Esophagus (tissue), 2 donors: ENCODE measurements at regions not wholly inside any gene's neighbourhood (a gene's known extent, or its start where the extent isn't known, plus 50 kb on each side); places are given as distances from the start of the nearest gene placed in this dataset.

Experiments
- H3K27ac ChIP-seq, 2 donors: one replicate each; pipeline ENCODE4 v1.5.1; 2013; ENCODE audit warnings: low read depth in 2 of 2, mild to moderate bottlenecking in 2 of 2, inconsistent platforms in 1 of 2, low read length in 1 of 2, moderate library complexity in 1 of 2
- H3K27me3 ChIP-seq, 2 donors: one replicate each; pipeline ENCODE4 v1.6.1; 2013; ENCODE audit warnings: low read length in 2 of 2, control low read depth in 1 of 2, mild to moderate bottlenecking in 1 of 2; ENCODE audit not compliant: insufficient read depth in 2 of 2, control insufficient read depth in 1 of 2
- H3K36me3 ChIP-seq, 2 donors: one replicate each; pipeline ENCODE4 v1.6.1; 2013; ENCODE audit warnings: low read length in 1 of 2; ENCODE audit not compliant: control insufficient read depth in 2 of 2, insufficient read depth in 2 of 2
- H3K4me1 ChIP-seq, 2 donors: one replicate each; pipeline ENCODE4 v1.6.1; 2013; ENCODE audit warnings: low read length in 1 of 2; ENCODE audit not compliant: control insufficient read depth in 2 of 2, insufficient read depth in 2 of 2
- H3K4me3 ChIP-seq, 2 donors: one replicate each; pipeline ENCODE4 v1.5.1; 2013; ENCODE audit warnings: low read length in 2 of 2, mild to moderate bottlenecking in 2 of 2, low read depth in 1 of 2, moderate library complexity in 1 of 2
- H3K9me3 ChIP-seq, 2 donors: one replicate each; pipeline ENCODE4 v1.6.1; 2013; ENCODE audit warnings: mild to moderate bottlenecking in 2 of 2, low read depth in 1 of 2, low read length in 1 of 2, moderate library complexity in 1 of 2; ENCODE audit not compliant: control insufficient read depth in 2 of 2, insufficient read depth in 1 of 2
- WGBS, 2 donors: extraction: QIAGEN DNeasy Blood & Tissue Kit; methylation state at CpG; one replicate each; pipeline ENCODE4 v1.1.7; 2013; 5-methylcytosine and 5-hydroxymethylcytosine counted together
- donor health status: healthy with polysubstance abuse.
- donor health status: Bipolar disorder and iron deficiency.

DNA sequence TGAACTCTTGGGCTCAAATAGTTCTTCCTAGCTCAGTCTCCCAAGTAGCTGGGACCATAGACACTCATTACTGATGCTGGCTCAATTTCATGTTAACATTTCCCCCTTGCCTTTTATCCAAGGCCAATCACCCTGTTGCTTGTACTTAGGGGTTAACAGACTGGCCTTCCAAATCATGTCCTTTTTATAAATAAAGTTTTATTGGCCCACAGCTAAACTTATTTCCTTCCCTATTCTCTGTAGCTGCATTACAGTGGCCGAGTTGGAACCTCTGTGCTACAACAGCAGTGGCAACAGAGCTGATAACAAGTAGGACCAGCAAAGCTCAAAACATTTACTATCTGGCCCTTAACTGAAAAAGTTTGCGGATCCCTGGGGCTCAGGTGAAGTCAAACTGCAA, 109.8 kb downstream of the ZFP64 start:
- peaks cover 0 to 6% of the 10 kb centered on the region in 2 donors for H3K36me3 ChIP-seq
- no peaks in the 10 kb centered on the region for H3K9me3 ChIP-seq
- H3K27me3 ChIP-seq, result no peaks in the 10 kb centered on the region
- no peaks in the 10 kb centered on the region for H3K4me1 ChIP-seq
- 91 to 94% methylated on average over 2 of the region's 2 CpGs for WGBS, 2 donors
- H3K27ac ChIP-seq, result no peak overlapping the region
- H3K4me3 ChIP-seq, result no peak overlapping the region

DNA sequence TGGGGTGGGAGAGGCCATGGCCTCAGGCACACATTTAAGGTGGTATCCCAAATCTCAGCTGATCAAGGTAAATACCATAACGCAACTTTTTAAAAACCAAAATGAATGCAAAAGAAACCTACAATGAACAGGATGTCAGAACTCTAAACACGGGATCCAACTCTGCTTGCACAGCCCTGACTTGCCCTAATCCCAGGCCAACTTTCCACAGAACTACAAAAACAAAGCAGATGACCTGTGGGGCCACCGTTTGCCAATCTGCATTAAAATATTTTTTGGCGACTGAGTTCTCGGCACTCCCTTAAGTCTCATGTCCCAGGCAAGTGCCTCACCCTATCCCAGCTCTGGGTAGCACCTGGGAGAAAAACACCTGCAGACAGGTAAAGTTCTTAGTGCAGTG, 110.5 kb downstream of the ZFP64 start:
- H3K4me1 ChIP-seq, result no peaks in the 10 kb centered on the region
- whole genome bisulfite sequencing, 2 donors, result 48 to 53% methylated on average over 5 of the region's 5 CpGs
- H3K9me3 ChIP-seq, result no peaks in the 10 kb centered on the region
- no peaks in the 10 kb centered on the region for H3K27me3 ChIP-seq
- no peak overlapping the region for H3K4me3 ChIP-seq
- H3K27ac ChIP-seq, result no peak overlapping the region
- H3K36me3 ChIP-seq, result peaks cover 0 to 6% of the 10 kb centered on the region in 2 donors

DNA sequence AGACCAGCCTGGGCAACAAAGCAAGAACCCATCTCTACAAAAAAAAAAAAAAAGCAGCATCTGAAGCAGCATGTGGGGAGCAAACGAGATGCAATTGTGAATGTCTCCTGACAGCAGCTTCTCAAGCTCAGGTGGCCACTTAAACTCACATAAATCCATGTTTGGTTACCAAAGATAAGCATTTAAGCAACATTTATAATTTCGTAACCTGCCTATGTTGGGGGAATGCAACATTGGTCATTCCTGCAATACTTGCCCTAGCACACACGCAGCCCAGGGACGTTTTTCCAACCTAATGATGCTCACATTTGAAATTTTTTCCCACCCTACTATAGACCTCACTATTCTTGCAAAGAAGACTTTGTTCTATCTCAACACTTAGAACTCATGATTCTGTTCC, 113.3 kb downstream of the ZFP64 start:
- no peaks in the 10 kb centered on the region for H3K4me1 ChIP-seq
- H3K4me3 ChIP-seq, result no peak overlapping the region
- no peaks in the 10 kb centered on the region for H3K36me3 ChIP-seq
- no peaks in the 10 kb centered on the region for H3K27me3 ChIP-seq
- H3K9me3 ChIP-seq, result no peaks in the 10 kb centered on the region
- H3K27ac ChIP-seq, result no peak overlapping the region
- WGBS, 2 donors, result 89 to 92% methylated on average over 4 of the region's 4 CpGs

DNA sequence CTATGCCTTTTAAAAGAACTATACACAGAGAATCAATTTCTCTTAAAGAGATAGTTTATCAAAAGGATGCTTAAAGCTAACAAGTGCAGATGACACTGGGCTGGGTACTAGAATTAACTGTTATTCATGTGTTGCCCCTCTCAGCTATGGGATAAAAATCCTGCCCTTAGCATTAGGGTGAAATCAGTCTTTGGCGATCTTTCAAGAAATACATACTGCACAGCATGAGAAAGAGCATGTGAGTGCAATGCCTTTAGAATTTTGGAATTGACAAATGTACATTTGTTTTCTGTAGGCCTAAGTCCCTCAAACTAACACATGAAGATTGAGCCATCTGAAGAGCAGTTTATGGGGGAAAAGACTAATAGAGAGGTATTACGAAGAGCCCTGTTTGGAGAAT, 115.4 kb downstream of the ZFP64 start:
- WGBS, 2 donors, result 84 to 91% methylated on average over 2 of the region's 2 CpGs
- H3K9me3 ChIP-seq, result no peaks in the 10 kb centered on the region
- no peaks in the 10 kb centered on the region for H3K36me3 ChIP-seq
- no peak overlapping the region for H3K4me3 ChIP-seq
- no peaks in the 10 kb centered on the region for H3K4me1 ChIP-seq
- H3K27me3 ChIP-seq, result no peaks in the 10 kb centered on the region
- H3K27ac ChIP-seq, result no peak overlapping the region

DNA sequence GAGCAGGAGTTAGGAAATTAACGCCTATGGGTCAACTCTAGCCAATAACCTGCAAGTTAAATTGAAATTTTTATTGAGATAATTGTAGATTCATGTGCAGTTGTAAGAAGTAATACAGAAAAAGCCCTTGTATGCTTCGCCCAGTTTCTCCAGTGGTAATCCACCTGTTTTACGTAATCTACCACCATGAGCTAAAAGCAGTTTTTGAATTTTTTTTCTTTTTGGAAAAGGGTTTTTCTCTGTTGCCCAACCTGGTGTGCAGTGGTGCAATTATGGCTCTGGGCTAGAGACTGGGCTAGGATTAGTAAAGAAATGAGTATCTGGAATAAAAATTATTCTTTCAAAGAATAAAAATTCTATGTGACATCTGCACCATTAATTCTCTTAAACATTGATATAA, 116.2 kb downstream of the ZFP64 start:
- Histone ChIP-seq H3K27ac (no peak overlapping the region), H3K4me1 (no peaks in the 10 kb centered on the region), H3K27me3 (no peaks in the 10 kb centered on the region), H3K4me3 (no peak overlapping the region), H3K9me3 (no peaks in the 10 kb centered on the region), H3K36me3 (no peaks in the 10 kb centered on the region)
- 66 to 78% methylated on average over 3 of the region's 3 CpGs for WGBS, 2 donors

DNA sequence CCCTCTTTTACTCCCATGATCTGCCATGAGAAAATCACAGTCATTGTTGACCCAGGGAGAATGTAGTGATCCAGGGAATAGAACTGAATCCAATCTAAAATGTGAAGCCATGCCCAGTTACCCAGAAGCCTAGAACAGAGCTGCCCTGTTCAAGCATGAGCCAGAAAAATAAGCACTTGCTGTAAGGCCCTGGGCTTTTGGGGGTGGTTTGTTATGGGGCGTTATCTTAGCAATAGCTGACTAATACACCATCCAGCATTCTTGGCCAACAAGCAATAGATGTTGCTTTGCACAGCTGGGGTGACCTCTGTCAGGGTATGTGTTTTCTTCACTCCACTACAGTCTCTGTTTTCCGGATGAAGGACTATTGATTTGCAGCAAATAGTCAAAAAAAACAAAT, 120.4 kb downstream of the ZFP64 start:
- H3K27me3 ChIP-seq, result no peaks in the 10 kb centered on the region
- no peak overlapping the region for H3K4me3 ChIP-seq
- H3K27ac ChIP-seq, result no peak overlapping the region
- no peaks in the 10 kb centered on the region for H3K36me3 ChIP-seq
- WGBS, 2 donors, result 91 to 96% methylated on average over 2 of the region's 2 CpGs
- H3K9me3 ChIP-seq, result no peaks in the 10 kb centered on the region
- no peaks in the 10 kb centered on the region for H3K4me1 ChIP-seq

DNA sequence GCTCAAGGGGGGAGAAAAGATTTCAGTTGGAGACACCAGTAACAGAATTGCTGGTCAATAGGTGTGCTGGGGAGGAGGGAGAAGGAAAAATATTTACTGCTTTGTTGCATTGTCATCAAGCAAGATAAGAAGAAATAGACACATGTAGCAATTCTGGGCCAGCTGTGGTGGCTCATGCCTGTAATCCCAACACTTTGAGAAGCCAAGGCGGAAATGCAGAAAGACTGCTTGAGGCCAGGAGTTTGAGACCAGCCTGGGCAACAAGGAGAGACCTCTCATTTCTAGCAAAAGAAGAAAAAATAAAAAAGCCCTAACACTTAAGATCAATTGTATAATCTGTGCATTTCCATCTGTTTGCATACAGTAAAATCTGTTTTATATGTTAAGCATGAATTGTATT, 126.6 kb downstream of the ZFP64 start:
- H3K9me3 ChIP-seq, result no peaks in the 10 kb centered on the region
- no peak overlapping the region for H3K27ac ChIP-seq
- no peak overlapping the region for H3K4me3 ChIP-seq
- H3K27me3 ChIP-seq, result no peaks in the 10 kb centered on the region
- 93 to 100% methylated on average over 1 of the region's 1 CpG for WGBS, 2 donors
- no peaks in the 10 kb centered on the region for H3K4me1 ChIP-seq
- H3K36me3 ChIP-seq, result no peaks in the 10 kb centered on the region

DNA sequence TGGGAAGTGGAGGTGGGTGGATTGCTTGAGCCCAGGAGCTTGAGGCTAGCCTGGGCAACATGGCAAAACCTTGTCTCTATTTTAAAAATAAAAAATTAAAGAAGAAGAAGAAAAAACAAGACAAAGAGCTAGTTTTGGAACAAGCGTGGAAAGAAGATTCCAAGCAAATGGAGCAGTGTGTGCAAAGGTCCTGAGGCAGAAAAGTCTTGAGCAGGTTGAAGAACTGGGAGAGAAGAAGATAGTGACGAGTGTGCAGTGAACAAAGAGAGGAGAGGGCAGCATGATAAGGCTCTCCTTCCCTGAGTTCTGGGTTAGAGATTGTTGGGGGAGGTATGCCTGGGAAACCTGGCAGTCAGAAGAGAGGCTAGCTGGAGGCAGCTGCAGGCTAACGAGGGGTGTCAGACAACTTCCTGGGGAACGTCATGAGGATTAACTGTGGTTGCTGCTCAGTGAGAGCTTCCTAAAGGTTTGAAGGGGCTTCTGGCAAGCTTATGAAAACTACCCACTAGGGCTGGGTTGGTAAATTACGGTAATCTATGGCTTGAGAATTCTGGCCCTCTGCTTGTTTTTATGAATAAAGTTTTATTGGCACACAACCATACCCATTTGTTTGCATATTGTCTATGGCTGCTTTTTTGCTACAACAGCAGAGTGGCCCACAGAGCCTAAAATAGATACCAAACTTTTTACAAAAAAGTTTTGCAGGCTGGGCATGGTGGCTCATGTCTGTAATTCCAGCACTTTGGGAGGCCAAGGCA, 128.9 kb downstream of the ZFP64 start:
- no peak overlapping the region for H3K4me3 ChIP-seq
- H3K9me3 ChIP-seq, result no peaks in the 10 kb centered on the region
- no peaks in the 10 kb centered on the region for H3K4me1 ChIP-seq
- WGBS, 2 donors, result 82 to 87% methylated on average over 5 of the region's 5 CpGs
- H3K27me3 ChIP-seq, result no peaks in the 10 kb centered on the region
- no peak overlapping the region for H3K27ac ChIP-seq
- H3K36me3 ChIP-seq, result no peaks in the 10 kb centered on the region

DNA sequence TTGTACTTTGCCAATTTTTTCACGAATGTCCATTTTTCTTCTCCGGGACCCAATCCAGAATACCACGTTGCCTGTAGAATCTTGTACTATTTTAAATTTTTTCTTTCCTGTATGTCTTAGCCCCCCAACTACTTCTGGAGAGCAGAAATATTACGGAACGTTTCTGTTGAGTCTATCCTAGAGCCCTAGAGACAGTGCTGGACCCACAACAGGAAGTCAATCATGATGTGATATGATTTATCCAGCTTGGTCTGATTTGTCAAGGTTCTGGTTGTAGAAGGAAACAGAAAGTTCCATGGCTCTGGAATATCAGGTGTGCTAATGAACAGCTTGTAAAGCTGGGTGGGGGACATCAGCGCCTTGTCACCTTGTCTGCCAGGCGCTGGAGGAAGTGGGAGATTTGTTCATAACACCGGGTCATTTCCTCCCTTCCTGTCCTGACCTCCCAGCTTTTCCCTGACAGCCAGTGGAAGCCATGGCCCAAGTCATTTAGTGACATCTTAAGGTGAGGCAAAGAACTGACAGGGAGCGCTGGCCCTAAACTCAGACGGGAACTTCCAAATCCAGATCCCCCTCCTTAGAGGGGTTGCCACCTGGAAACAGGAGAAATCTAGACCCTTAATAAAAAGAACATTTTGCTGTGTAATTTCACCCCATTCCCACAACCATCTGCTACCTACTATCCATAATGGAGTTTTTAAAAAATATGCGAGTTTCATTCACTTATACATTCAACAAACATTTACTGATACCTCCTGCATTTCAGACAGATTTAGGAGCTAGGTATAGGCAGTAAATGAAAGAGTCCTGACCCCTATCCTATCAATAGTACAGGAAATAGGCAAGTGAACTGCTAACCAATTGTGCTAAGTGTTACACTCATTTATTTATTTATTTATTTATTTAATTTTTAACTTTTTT, 130.5 kb downstream of the ZFP64 start:
- H3K9me3 ChIP-seq, result no peaks in the 10 kb centered on the region

More for the DNA sequence above, 130.5 kb downstream of the ZFP64 start:
- no peaks in the 10 kb centered on the region for H3K36me3 ChIP-seq
- H3K27ac ChIP-seq, result no peak overlapping the region
- no peak overlapping the region for H3K4me3 ChIP-seq
- no peaks in the 10 kb centered on the region for H3K4me1 ChIP-seq
- 53 to 61% methylated on average over 11 of the region's 11 CpGs for WGBS, 2 donors
- H3K27me3 ChIP-seq, result no peaks in the 10 kb centered on the region
